Hepatic stellate cell (primary cell): ENCODE measurements at regions not wholly inside any gene's neighbourhood (a gene's known extent, or its start where the extent isn't known, plus 50 kb on each side); places are given as distances from the start of the nearest gene placed in this dataset.
"Not testable (repeated sequence)": the region's sequence is repeated elsewhere in the genome, so short reads cannot be mapped to it uniquely, and the experiment has no call there.

Source experiments
- DNase-seq: peaks from one replicate; pipeline ENCODE4 v3.0.0; 2011; ENCODE audit warnings: low spot score

- DNase-seq = no peak
These were observed 191.8 kb upstream of the RBBP8 start for GRCh38 chr18:22741318-22741717.

- DNase-seq = no peak
These were observed 190.7 kb upstream of the RBBP8 start for GRCh38 chr18:22742409-22742808.

DNA sequence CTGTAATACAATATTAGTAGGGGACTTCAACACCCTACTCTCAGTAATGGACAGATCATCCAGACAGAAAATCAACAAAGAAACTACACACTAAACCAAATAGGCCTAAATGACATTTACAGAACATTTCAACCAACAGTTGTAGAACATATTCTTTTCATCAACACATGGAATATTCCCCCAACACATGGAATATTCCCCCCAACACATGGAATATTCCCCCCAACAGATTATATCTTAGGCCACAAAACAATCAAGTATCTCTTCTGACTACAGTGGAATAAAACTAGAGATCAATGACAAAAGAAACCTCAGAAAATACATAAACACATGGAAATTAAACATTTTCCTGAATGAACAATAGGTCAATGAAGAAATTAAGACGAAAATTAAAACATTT lies 187.2 kb upstream of the RBBP8 start:
- DNase-seq = no peak

DNA sequence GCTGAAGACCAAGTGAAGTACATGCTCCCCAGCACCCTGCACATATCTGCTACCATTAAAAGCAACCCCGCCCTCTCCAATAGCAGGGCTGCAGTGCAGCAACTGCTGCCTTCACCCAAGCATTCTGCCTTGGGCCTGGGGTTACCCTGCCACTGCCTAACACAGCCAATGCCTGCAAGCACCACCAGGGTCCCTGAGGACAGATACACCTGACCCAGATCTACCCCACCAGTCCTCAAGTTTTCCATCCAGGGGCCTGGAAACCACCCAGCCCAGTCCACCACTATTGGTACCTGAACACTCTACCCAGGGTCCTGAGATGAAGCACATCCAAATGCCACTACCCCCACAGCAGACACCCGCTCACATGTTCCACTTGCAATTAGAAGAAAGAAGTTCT lies 181.1 kb upstream of the RBBP8 start:
- DNase-seq = no peak

GRCh38 chr18:22753130-22753831 lies 179.8 kb upstream of the RBBP8 start:
- no peak for DNase-seq

DNA sequence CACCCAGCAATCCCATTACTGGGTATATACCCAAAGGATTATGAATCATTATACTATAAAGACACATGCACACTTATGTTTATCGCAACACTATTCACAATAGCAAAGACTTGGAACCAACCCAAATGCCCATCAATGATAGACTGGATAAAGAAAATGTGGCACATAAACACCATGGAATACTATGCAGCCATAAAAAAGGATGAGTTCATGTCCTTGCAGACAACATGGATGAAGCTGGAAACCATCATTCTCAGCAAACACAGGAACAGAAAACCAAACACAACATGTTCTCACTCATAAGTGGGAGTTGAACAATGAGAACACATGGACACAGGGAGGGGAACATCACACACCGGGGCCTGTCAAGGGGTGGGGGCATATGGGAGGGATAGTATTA lies 169.1 kb upstream of the RBBP8 start:
- DNase-seq = not testable (repeated sequence)

DNA sequence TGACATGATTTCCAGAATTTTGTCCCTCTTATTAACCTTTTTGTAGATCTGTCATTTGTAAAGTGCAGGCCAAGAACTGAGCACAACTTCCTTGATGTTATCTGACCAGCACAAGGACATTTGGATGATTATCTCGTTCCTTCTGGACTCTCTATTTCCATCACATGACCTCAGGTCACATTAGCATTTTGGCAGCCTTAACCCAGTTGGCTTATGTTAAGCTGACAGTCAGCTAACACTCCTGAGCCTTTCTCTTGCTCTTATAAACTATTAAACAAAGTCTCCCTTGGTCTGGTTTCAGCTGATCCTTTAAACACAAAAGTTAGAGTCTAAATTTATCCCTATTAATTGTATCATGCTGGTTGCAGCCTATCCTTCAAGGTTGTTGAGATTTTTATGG lies 167.2 kb upstream of the RBBP8 start:
- DNase-seq = no peak

DNA sequence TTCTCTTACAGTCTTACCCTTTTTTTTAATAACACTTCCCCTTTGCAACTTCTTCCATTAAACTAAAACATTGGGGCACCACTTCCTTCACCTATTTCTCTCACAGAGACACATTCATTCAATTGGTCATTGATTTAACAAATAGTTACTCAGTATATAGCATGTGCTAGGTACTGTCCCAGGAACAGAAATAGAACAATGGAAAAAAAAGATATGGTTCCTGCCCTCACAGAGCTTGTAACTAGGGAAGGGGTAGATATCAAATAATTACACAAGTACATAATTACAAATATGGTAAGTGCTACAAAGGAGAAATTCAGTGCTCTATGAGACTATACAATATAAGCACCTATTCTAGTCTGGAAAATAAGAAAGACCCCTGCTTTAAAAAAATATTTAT lies 165.5 kb upstream of the RBBP8 start:
- DNase-seq = no peak

DNA sequence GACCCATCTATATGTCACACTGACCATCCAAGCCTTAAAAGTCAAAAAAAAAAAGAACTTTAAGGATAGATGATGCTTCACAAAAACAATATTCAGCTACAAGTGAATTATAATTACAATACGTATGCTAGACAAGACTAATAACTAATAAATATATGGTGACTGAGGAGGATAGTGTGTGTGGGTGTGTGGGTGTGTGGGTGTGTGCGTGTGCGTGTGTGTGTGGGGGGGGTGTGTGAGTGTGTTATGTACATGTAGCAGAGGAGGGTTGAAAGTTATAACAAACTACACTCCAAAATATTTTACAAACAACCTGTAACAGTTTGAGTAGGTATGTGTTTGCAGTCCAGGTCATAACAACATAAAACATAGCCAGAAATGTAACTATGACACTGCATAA lies 159.2 kb upstream of the RBBP8 start:
- no peak for DNase-seq

DNA sequence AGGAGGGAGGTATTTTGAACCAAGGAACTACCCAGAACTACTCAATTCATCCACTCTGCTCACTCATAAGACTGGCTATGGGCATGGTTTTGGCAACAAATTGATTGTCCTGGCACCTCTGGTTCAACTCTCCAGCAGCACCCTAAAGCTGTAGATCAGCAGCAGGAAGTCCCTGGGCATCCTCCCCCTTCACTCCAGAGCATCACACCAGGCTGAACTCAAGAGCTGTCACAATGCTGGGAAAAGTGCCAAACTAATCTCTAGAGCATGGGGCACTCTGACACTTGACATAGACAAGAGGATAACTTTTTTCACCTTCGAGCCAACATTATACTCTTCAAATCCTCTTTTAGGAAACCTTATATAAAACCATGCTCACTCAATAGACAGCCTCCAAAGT lies 154.1 kb upstream of the RBBP8 start:
- DNase-seq = no peak

DNA sequence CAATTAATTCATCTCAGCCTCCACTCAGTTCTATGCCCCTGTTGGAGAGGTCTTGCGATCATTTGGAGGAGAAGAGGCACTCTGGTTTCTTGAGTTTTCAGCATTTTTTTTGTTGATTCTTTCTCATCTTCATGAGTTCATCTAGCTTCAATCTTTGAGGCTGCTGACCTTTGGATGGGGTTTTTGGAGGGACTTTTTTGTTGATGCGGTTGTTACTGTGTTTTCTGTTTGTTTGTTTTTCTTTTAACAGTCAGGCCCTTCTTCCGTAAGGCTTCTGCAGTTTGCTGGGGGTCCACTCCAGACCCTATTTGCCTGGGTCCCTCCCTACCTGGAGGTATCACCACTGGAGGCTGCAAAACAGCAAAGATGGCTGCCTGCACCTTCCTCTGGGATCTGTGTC lies 149.9 kb upstream of the RBBP8 start:
- no peak for DNase-seq

DNA sequence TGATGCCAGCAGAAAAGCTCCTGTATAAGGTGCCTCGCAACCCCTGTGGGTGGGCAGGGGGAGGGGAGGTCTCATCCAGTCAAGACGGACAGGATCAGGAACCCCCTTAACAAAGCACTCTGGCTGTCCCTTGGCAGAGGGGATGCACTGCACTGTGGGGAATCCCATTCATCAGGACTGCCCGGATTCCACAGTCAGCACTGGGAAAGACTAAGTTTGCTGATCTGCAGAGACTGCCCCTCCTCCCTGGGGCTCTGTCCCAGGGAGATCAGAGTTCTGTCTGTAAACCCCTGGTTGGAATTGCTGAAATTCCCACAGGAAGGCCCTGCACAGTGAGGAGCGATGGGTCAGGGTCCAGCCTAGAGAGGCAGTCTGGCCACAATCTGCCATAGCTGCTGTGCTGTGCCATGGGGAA lies 149.5 kb upstream of the RBBP8 start:
- no peak for DNase-seq

DNA sequence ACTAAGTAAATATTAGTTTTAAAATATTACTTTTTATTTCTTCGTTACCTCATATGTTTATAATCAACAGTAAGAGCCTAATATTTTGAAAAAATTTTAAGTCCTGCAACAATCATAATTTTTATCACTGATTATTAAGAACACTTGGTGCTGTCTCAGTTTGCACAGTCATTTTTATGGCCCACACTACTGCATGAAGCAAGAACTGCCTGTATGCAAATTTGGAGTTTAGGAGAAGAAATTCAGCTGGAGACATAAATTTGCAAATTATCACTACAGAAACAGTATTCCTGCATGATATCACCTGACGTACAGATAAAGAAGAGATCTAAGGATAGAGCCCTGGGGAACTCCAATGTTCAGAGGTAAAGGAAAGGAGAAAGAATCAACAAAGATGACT lies 144.1 kb upstream of the RBBP8 start:
- DNase-seq = no peak

GRCh38 chr18:22789600-22789999 lies 143.5 kb upstream of the RBBP8 start:
- DNase-seq = no peak

DNA sequence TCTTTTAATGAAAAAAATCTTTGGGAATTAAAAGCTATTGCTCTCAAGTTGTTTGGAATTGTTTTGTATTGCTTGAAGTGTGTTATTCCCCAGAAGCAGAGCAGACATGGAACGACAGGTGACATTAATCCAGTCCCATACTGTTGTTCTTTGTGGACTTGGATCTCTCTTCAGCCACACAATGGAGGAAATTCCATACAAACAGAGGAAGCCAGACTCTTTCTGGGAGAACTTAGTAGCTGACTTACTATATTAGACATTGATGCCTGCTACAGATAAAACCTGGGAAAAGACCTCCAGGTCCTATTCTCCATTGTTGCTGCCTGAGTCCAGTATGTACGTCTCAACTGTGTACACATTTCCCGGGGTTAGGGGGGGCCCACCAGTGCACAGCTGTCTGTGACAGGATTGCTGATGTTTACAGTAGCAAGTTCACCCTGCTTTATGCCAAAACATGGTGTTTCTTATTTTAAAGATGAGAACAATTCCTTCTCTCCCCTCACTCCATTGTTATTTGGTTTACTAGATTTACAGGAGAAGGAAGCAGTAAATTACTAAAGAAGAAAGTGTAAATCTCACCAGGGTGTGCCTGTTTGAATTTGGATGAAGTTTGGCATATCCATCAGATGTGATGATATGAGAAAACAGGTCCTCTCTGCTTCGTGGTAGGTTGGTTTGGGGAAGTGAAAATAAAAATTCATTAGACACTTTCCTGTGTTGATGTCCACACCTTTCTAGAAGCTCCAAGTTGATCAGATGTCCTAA lies 142.4 kb upstream of the RBBP8 start:
- DNase-seq = no peak

GRCh38 chr18:22791310-22791610 lies 141.9 kb upstream of the RBBP8 start:
- no peak for DNase-seq

DNA sequence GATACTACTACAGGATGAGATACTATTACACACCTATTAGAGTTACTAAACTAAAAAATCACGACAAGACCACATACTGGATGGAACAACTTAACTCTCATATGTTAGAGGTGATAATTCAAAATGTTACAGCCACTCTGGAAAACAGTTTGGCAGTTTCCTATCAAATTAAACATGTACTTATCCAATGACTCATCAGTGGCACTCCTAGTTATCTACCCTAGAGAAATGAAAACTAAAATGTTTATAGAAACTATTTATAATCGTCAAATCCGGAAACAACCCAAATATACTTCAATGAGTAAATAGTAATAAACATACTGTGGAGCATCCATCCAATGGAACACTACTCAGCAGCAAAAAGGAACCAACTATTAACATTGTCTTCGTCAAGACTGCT lies 137.0 kb upstream of the RBBP8 start:
- no peak for DNase-seq

GRCh38 chr18:22800551-22800951 lies 132.6 kb upstream of the RBBP8 start:
- no peak for DNase-seq

GRCh38 chr18:22813648-22814328 lies 119.3 kb upstream of the RBBP8 start:
- DNase-seq = no peak

DNA sequence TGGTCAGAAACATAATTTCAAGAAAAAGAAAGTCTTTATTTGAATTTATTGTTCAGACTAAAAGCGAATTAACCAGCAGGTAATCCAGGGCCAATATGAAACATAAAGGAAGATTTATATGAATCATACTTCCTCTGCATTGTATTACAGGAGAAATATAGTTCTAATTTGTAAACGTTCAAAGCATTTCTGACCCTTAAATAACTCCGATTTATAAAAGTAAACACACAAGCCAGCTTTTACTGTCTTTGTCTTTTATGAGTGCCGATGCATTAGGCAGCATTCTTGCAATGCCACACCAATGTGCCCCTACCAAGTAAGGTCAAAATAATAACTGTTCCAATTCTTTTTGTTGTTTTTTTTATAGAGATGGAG lies 118.8 kb upstream of the RBBP8 start:
- DNase-seq = no peak

DNA sequence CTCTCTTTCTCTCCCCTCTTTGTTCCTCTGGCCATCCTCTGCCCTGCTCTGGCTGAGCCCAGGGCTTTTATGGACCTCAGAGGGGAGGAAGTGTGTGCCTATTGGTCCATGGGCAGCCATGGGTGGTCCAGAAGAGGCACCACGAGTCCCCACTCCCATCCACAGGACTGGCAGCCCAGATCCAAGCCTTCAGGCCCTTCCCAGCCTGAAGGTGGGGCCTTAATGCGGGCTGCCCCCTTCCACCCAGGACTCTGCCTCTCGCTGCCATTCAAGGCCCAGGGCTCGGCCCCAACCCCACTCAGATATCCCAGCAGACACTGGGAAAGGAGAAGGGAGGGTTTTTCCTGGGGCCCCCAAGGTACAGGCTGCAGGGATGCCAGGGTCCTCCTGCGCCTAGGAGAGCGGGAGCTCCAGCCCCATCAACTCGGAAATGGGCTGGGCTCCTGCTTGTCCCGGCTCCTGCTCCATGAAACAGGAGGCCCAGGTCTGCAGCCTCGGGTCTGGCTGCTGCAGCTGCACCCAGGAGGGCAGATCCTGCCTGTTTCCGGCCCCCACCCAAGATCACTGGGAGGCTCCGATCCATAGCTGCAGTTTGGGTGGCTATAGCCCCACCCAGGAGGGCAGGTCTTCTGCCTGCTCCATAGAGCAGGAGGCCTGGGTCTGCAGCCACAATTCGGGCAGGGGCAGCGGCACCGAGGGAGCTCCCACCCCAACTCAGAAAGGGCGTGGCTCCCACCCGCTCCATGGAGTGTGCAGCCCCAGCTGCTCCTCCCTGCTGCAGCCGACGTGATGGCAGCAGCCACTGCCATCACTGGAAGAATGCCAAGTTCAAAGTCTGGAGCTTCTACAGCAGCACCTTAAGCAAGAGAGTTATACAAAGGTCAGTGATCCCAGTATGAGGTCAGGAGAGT lies 116.6 kb upstream of the RBBP8 start:
- no peak for DNase-seq

GRCh38 chr18:22817844-22818243 lies 115.3 kb upstream of the RBBP8 start:
- DNase-seq = no peak

- no peak for DNase-seq
These were observed 111.1 kb upstream of the RBBP8 start for GRCh38 chr18:22822024-22822423.
